NCI-H2171 (cell line): ENCODE measurements at regions not wholly inside any gene's neighbourhood (a gene's known extent, or its start where the extent isn't known, plus 50 kb on each side); places are given as distances from the start of the nearest gene placed in this dataset.
"Not testable (repeated sequence)": the region's sequence is repeated elsewhere in the genome, so short reads cannot be mapped to it uniquely, and the experiment has no call there.

ENCODE experiments used
- DNase-seq: peaks from one replicate; lab custom pipeline; 2025; lab: John Stamatoyannopoulos, UW

- DNase-seq, result no peak
Measured at GRCh38 chr12:93979189-93979588, 169.2 kb upstream of the PLXNC1 start.

GRCh38 chr12:93980711-93981110 is 167.7 kb upstream of the PLXNC1 start:
- DNase-seq, result peak; percentile 37

GRCh38 chr12:93981411-93981810 is 167.0 kb upstream of the PLXNC1 start:
- DNase-seq, result no peak

- DNase-seq, result no peak
Measured at GRCh38 chr12:93982771-93983315, 165.5 kb upstream of the PLXNC1 start.

GRCh38 chr12:93984005-93984404 is 164.4 kb upstream of the PLXNC1 start:
- no peak for DNase-seq

- DNase-seq, result no peak
Measured at GRCh38 chr12:93989949-93990348, 158.4 kb upstream of the PLXNC1 start.

- DNase-seq, result no peak
Measured at GRCh38 chr12:93990832-93991803, 157.3 kb upstream of the PLXNC1 start.

GRCh38 chr12:93991829-93992461 is 156.4 kb upstream of the PLXNC1 start:
- no peak for DNase-seq

- no peak for DNase-seq
Measured at GRCh38 chr12:93994721-93995120, 153.7 kb upstream of the PLXNC1 start.

- DNase-seq, result no peak
Measured at GRCh38 chr12:93996321-93996720, 152.1 kb upstream of the PLXNC1 start.

- no peak for DNase-seq
Measured at GRCh38 chr12:94001691-94002090, 146.7 kb upstream of the PLXNC1 start.

- not testable (repeated sequence) for DNase-seq
Measured at GRCh38 chr12:94002925-94003324, 145.5 kb upstream of the PLXNC1 start.

- DNase-seq, result not testable (repeated sequence)
Measured at GRCh38 chr12:94007833-94008232, 140.5 kb upstream of the PLXNC1 start.

- DNase-seq, result no peak
Measured at GRCh38 chr12:94010307-94010706, 138.1 kb upstream of the PLXNC1 start.

GRCh38 chr12:94012071-94012470 is 136.3 kb upstream of the PLXNC1 start:
- DNase-seq, result no peak

- no peak for DNase-seq
Measured at GRCh38 chr12:94012590-94012989, 135.8 kb upstream of the PLXNC1 start.

GRCh38 chr12:94017247-94017646 is 131.1 kb upstream of the PLXNC1 start:
- DNase-seq, result not testable (repeated sequence)

- DNase-seq, result peak; percentile 95
Measured at GRCh38 chr12:94020335-94020734, 128.0 kb upstream of the PLXNC1 start.

GRCh38 chr12:94023879-94024278 is 124.5 kb upstream of the PLXNC1 start:
- DNase-seq, result no peak

GRCh38 chr12:94025068-94025467 is 123.3 kb upstream of the PLXNC1 start:
- DNase-seq, result no peak

- no peak for DNase-seq
Measured at GRCh38 chr12:94025756-94026155, 122.6 kb upstream of the PLXNC1 start.

GRCh38 chr12:94026596-94026995 is 121.8 kb upstream of the PLXNC1 start:
- DNase-seq, result peak; percentile 29

- DNase-seq, result no peak
Measured at GRCh38 chr12:94027561-94027960, 120.8 kb upstream of the PLXNC1 start.
